Fibroblast of the aortic adventitia (primary cell): ENCODE measurements at regions not wholly inside any gene's neighbourhood (a gene's known extent, or its start where the extent isn't known, plus 50 kb on each side); places are given as distances from the start of the nearest gene placed in this dataset.

ENCODE experiments used
- DNase-seq: peaks from one replicate; pipeline ENCODE4 v3.0.0-alpha.2; 2010; ENCODE audit warnings: low read depth
- H3K4me3 ChIP-seq: 2 replicates; pipeline ENCODE4 v1.5.1; 2011; ENCODE audit warnings: low read depth, mild to moderate bottlenecking, control low read depth, low read length, moderate library complexity
- CTCF ChIP-seq: IDR thresholded peaks from 2 replicates; pipeline ENCODE4 v1.5.1; 2011; ENCODE audit warnings: mild to moderate bottlenecking, low read length, control low read depth, inconsistent platforms; ENCODE audit not compliant: insufficient read depth

GRCh38 chr3:22471557-22471956 is 720.5 kb upstream of the ZNF385D start:
- DNase-seq: no peak
- TF ChIP-seq CTCF: no peak
- no peak overlapping the region for H3K4me3 ChIP-seq

GRCh38 chr3:22474706-22475445 is 723.9 kb upstream of the ZNF385D start:
- peak; percentile 9 for DNase-seq
- no peak for TF ChIP-seq CTCF
- H3K4me3 ChIP-seq: no peak overlapping the region

GRCh38 chr3:22475665-22476240 is 724.7 kb upstream of the ZNF385D start:
- no peak for TF ChIP-seq CTCF
- H3K4me3 ChIP-seq: no peak overlapping the region
- DNase-seq: no peak

- TF ChIP-seq CTCF: no peak
- DNase-seq: no peak
These were observed 726.0 kb upstream of the ZNF385D start for GRCh38 chr3:22476976-22477375.

GRCh38 chr3:22485954-22486353 is 717.2 kb upstream of the UBE2E2 start:
- no peak for TF ChIP-seq CTCF
- DNase-seq: no peak
- H3K4me3 ChIP-seq: no peak overlapping the region

More at GRCh38 chr3:22476976-22477375, 726.0 kb upstream of the ZNF385D start:
- no peak overlapping the region for H3K4me3 ChIP-seq

GRCh38 chr3:22490747-22491146 is 712.4 kb upstream of the UBE2E2 start:
- no peak overlapping the region for H3K4me3 ChIP-seq
- no peak for TF ChIP-seq CTCF

More at GRCh38 chr3:22490747-22491146, 712.4 kb upstream of the UBE2E2 start:
- DNase-seq: no peak
